CD4-positive, alpha-beta memory T cell (primary cell): ENCODE measurements at regions not wholly inside any gene's neighbourhood (a gene's known extent, or its start where the extent isn't known, plus 50 kb on each side); places are given as distances from the start of the nearest gene placed in this dataset.

Source experiments
- CTCF ChIA-PET: fragments of 350-600 bp; sonication (Branson Sonifier 250); formaldehyde crosslinking; loops from one replicate; lab custom pipeline; 2021; ENCODE audit warnings: inconsistent platforms; ENCODE audit not compliant: partially characterized antibody; lab: Charles Lee
- POLR2A ChIA-PET: fragments of 350-600 bp; sonication (Branson Sonifier 250); formaldehyde crosslinking; loops from one replicate; lab custom pipeline; 2021; ENCODE audit not compliant: partially characterized antibody; lab: Charles Lee
- DNase-seq, 5 donors: peaks; one replicate each; pipeline versions ENCODE4 v3.0.0 to v3.0.0-alpha.2; 2020 to 2022; ENCODE audit warnings: mixed read lengths in 1 of 5
- H3K27ac ChIP-seq: one replicate; pipeline ENCODE4 v1.7.0; 2013; ENCODE audit warnings: low read depth, low read length
- H3K27me3 ChIP-seq: 2 replicates; pipeline ENCODE4 v1.7.0; 2013; ENCODE audit warnings: mild to moderate bottlenecking, low read length, moderate library complexity; ENCODE audit not compliant: insufficient read depth
- H3K36me3 ChIP-seq: 2 replicates; pipeline ENCODE4 v1.7.0; 2013; ENCODE audit warnings: mild to moderate bottlenecking, low read length, moderate library complexity; ENCODE audit not compliant: insufficient read depth
- H3K4me1 ChIP-seq: 2 replicates; pipeline ENCODE4 v1.7.0; 2013; ENCODE audit warnings: mild to moderate bottlenecking, low read length, moderate library complexity; ENCODE audit not compliant: insufficient read depth
- H3K4me3 ChIP-seq, 2 donors: one replicate each; pipeline ENCODE4 v1.7.0; 2013; ENCODE audit warnings: low read length in 2 of 2, mild to moderate bottlenecking in 1 of 2
- H3K9me3 ChIP-seq, 2 donors: one replicate each; pipeline ENCODE4 v1.7.0; 2013; ENCODE audit warnings: low read length in 2 of 2, control low read depth in 1 of 2; ENCODE audit not compliant: control insufficient read depth in 1 of 2
- H3K27ac Mint-ChIP-seq, 7 donors: one replicate each; pipeline ENCODE4 v1.8.0; 2020 to 2021; ENCODE audit warnings: mixed read lengths in 7 of 7, mild to moderate bottlenecking in 6 of 7, inconsistent platforms in 3 of 7, moderate library complexity in 3 of 7
- H3K27me3 Mint-ChIP-seq, 2 donors: one replicate each; pipeline ENCODE4 v1.8.0; 2020 to 2021; ENCODE audit warnings: mixed read lengths in 2 of 2
- H3K36me3 Mint-ChIP-seq, 2 donors: one replicate each; pipeline ENCODE4 v1.8.0; 2020 to 2021; ENCODE audit warnings: mixed read lengths in 2 of 2, inconsistent platforms in 1 of 2, mild to moderate bottlenecking in 1 of 2
- H3K4me1 Mint-ChIP-seq, 4 donors: one replicate each; pipeline ENCODE4 v1.8.0; 2020 to 2021; ENCODE audit warnings: mixed read lengths in 4 of 4, mild to moderate bottlenecking in 1 of 4
- H3K4me3 Mint-ChIP-seq, 8 donors: one replicate each; pipeline ENCODE4 v1.8.0; 2020 to 2021; ENCODE audit warnings: mixed read lengths in 8 of 8, mild to moderate bottlenecking in 7 of 8, moderate library complexity in 6 of 8, inconsistent platforms in 3 of 8
- H3K9me3 Mint-ChIP-seq, 8 donors: one replicate each; pipeline ENCODE4 v1.8.0; 2020 to 2021; ENCODE audit warnings: mixed read lengths in 8 of 8, mild to moderate bottlenecking in 5 of 8, inconsistent platforms in 3 of 8, moderate library complexity in 1 of 8
- intact Hi-C: fragments of 100-400 bp; cut with micrococcal nuclease; formaldehyde crosslinking; loops from one replicate; pipeline ENCODE4 v1.15.1; 2023

- intact Hi-C loops, result no loop called here
- Histone ChIP-seq H3K4me1 (no peaks in the 10 kb centered on the region), H3K4me3 (no peak overlapping the region), H3K27ac (no peak overlapping the region), H3K27me3 (no peaks in the 10 kb centered on the region), H3K9me3 (no peaks in the 10 kb centered on the region), H3K36me3 (no peaks in the 10 kb centered on the region)
- ChIA-PET CTCF (no interaction called here), POLR2A (no interaction called here)
- Mint-ChIP-seq H3K27me3 (no peaks in the 10 kb centered on the region), H3K4me3 (no peak overlapping the region), H3K36me3 (no peaks in the 10 kb centered on the region), H3K9me3 (peaks cover 0 to 5% (median 0%) of the 10 kb centered on the region in 8 donors), H3K27ac (no peak overlapping the region), H3K4me1 (no peaks in the 10 kb centered on the region)
- DNase-seq, result no peak
These were observed 110.5 kb upstream of the IGFBP7 start for GRCh38 chr4:57220734-57221133.

GRCh38 chr4:57220172-57220571 lies 110.0 kb upstream of the IGFBP7 start:
- no peak for DNase-seq
- H3K27ac Mint-ChIP-seq, result no peak overlapping the region
- H3K36me3 ChIP-seq, result no peaks in the 10 kb centered on the region
- peaks cover 0 to 5% (median 0%) of the 10 kb centered on the region in 8 donors for H3K9me3 Mint-ChIP-seq
- no peak overlapping the region for H3K4me3 ChIP-seq
- ChIA-PET POLR2A (interaction anchor here (0.6 kb wide), 1 partner anchor 46 kb away, joined by 4 read pairs; no protein-coding TSS in a partner anchor), CTCF (no interaction called here)
- H3K27ac ChIP-seq, result no peak overlapping the region
- H3K36me3 Mint-ChIP-seq, result no peaks in the 10 kb centered on the region
- H3K4me1 ChIP-seq, result no peaks in the 10 kb centered on the region
- no peaks in the 10 kb centered on the region for H3K4me1 Mint-ChIP-seq
- no peaks in the 10 kb centered on the region for H3K27me3 ChIP-seq
- intact Hi-C loops, result no loop called here
- no peak overlapping the region for H3K4me3 Mint-ChIP-seq
- no peaks in the 10 kb centered on the region for H3K9me3 ChIP-seq
- H3K27me3 Mint-ChIP-seq, result no peaks in the 10 kb centered on the region

GRCh38 chr4:57219431-57219830 lies 109.2 kb upstream of the IGFBP7 start:
- POLR2A ChIA-PET, result no interaction called here
- DNase-seq, result no peak
- Mint-ChIP-seq H3K36me3 (no peaks in the 10 kb centered on the region), H3K9me3 (peaks cover 0 to 5% (median 0%) of the 10 kb centered on the region in 8 donors), H3K4me3 (no peak overlapping the region), H3K4me1 (no peaks in the 10 kb centered on the region), H3K27me3 (no peaks in the 10 kb centered on the region), H3K27ac (no peak overlapping the region)
- Histone ChIP-seq H3K9me3 (no peaks in the 10 kb centered on the region), H3K4me3 (no peak overlapping the region), H3K4me1 (no peaks in the 10 kb centered on the region), H3K27ac (no peak overlapping the region), H3K27me3 (no peaks in the 10 kb centered on the region), H3K36me3 (no peaks in the 10 kb centered on the region)
- intact Hi-C loops, result no loop called here
- CTCF ChIA-PET, result no interaction called here

DNA sequence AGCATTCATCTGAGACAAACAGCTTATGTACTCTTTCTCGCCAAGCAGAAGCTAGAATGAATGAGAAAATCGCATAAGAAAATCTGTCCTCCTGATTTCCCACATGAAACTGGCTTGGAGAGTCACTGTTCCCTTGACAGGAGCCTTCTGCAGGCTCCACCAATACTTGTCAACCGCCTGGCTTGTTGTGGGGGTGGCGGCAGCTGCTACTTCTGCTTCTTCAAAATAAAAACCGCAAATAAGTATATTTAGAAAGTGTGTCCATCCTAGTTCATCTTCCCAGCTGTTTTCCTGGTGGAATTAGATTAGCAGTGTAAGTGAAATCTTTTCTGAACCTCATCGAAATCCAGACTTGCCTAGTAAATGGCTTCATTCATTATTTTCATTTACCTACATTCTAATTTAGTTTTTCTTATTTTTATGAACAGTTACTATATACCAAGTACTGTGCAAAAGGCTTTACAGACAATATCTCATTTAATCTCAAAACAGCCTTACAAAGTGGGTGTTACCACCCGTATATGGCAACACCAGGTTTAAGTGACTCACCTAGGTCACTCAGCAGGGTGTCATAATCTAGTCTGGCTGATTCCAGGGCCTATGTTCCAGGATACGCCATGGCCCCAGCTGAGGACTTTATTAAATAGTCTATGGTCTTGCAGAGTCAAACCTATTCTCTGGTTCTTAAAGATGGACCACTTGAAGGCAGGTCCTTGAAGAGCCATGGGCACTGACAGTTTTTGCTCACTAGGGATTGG lies 104.6 kb upstream of the IGFBP7 start:
- intact Hi-C loops, result no loop called here

GRCh38 chr4:57211131-57211530 lies 100.9 kb upstream of the IGFBP7 start:
- H3K4me1 ChIP-seq, result no peaks in the 10 kb centered on the region
- H3K27ac ChIP-seq, result no peak overlapping the region
- H3K4me3 Mint-ChIP-seq, result no peak overlapping the region
- DNase-seq, result no peak
- intact Hi-C loops, result no loop called here
- no peaks in the 10 kb centered on the region for H3K27me3 ChIP-seq
- ChIA-PET CTCF (interaction anchor here (1.0 kb wide), 1 partner anchor 47 kb away, joined by 3 read pairs; no protein-coding TSS in a partner anchor), POLR2A (no interaction called here)
- no peaks in the 10 kb centered on the region for H3K4me1 Mint-ChIP-seq
- peaks cover 2 to 7% of the 10 kb centered on the region in 2 donors for H3K27me3 Mint-ChIP-seq
- no peaks in the 10 kb centered on the region for H3K9me3 ChIP-seq
- H3K4me3 ChIP-seq, result no peak overlapping the region
- H3K27ac Mint-ChIP-seq, result no peak overlapping the region
- no peaks in the 10 kb centered on the region for H3K36me3 Mint-ChIP-seq
- no peaks in the 10 kb centered on the region for H3K9me3 Mint-ChIP-seq
- no peaks in the 10 kb centered on the region for H3K36me3 ChIP-seq

More for the DNA sequence above, 104.6 kb upstream of the IGFBP7 start:
- Mint-ChIP-seq H3K9me3 (peaks cover 0 to 5% (median 0%) of the 10 kb centered on the region in 8 donors), H3K36me3 (no peaks in the 10 kb centered on the region), H3K4me3 (no peak overlapping the region), H3K4me1 (no peaks in the 10 kb centered on the region), H3K27me3 (peaks cover under 1 to 1% of the 10 kb centered on the region in 2 donors), H3K27ac (no peak overlapping the region)
- H3K27me3 ChIP-seq, result no peaks in the 10 kb centered on the region
- POLR2A ChIA-PET, result no interaction called here
- H3K4me3 ChIP-seq, result no peak overlapping the region
- H3K27ac ChIP-seq, result no peak overlapping the region
- no peaks in the 10 kb centered on the region for H3K4me1 ChIP-seq
- no peaks in the 10 kb centered on the region for H3K36me3 ChIP-seq
- CTCF ChIA-PET, result interaction anchor here (0.7 to 1.0 kb wide), 2 partner anchors 12 to 51 kb away, joined by 3 read pairs; no protein-coding TSS in a partner anchor
- DNase-seq, result no peak
- H3K9me3 ChIP-seq, result no peaks in the 10 kb centered on the region

DNA sequence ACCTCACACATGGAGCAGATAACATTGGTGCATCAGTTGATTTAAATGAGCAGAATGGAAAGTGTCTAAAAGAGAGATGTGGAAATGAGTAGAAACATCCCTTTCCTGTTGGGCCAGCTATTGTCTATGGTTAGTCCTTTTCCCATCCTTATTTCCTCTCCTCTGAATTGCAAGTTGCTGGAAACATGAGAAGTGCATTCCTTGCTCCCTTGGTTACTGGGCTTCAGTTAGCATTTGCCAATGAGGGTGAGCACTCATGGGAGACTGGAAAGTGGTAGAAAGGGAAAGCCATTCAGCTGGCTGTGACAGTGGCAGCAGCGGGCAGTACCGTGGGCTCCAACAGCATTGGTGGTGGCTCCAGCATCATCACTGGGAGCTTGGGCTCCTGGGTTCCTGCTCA lies 96.0 kb upstream of the IGFBP7 start:
- Mint-ChIP-seq H3K36me3 (no peaks in the 10 kb centered on the region), H3K27me3 (peaks cover 2 to 10% of the 10 kb centered on the region in 2 donors), H3K4me1 (no peaks in the 10 kb centered on the region), H3K9me3 (no peaks in the 10 kb centered on the region), H3K4me3 (no peak overlapping the region), H3K27ac (no peak overlapping the region)
- intact Hi-C loops, result no loop called here
- no peaks in the 10 kb centered on the region for H3K27me3 ChIP-seq
- no peak for DNase-seq
- H3K4me3 ChIP-seq, result no peak overlapping the region
- no peak overlapping the region for H3K27ac ChIP-seq
- H3K36me3 ChIP-seq, result no peaks in the 10 kb centered on the region
- no peaks in the 10 kb centered on the region for H3K9me3 ChIP-seq
- H3K4me1 ChIP-seq, result no peaks in the 10 kb centered on the region
- ChIA-PET CTCF (interaction anchor here (2.1 kb wide), 1 partner anchor 43 kb away, joined by 7 read pairs; no protein-coding TSS in a partner anchor), POLR2A (no interaction called here)

- H3K36me3 ChIP-seq, result no peaks in the 10 kb centered on the region
- H3K27ac Mint-ChIP-seq, result no peak overlapping the region
- intact Hi-C loops, result no loop called here
- no peaks in the 10 kb centered on the region for H3K27me3 ChIP-seq
- H3K4me1 Mint-ChIP-seq, result no peaks in the 10 kb centered on the region
- no peak overlapping the region for H3K4me3 Mint-ChIP-seq
- H3K36me3 Mint-ChIP-seq, result no peaks in the 10 kb centered on the region
- ChIA-PET POLR2A (no interaction called here), CTCF (interaction anchor here (2.1 kb wide), 1 partner anchor 42 kb away, joined by 7 read pairs; no protein-coding TSS in a partner anchor)
- H3K4me1 ChIP-seq, result no peaks in the 10 kb centered on the region
- H3K9me3 Mint-ChIP-seq, result no peaks in the 10 kb centered on the region
- H3K27me3 Mint-ChIP-seq, result peaks cover 2 to 13% of the 10 kb centered on the region in 2 donors
- H3K4me3 ChIP-seq, result no peak overlapping the region
- H3K9me3 ChIP-seq, result no peaks in the 10 kb centered on the region
- no peak overlapping the region for H3K27ac ChIP-seq
- no peak for DNase-seq
These were observed 95.4 kb upstream of the IGFBP7 start for GRCh38 chr4:57205580-57205979.
